GM23338 (cell line): ENCODE measurements at regions not wholly inside any gene's neighbourhood (a gene's known extent, or its start where the extent isn't known, plus 50 kb on each side); places are given as distances from the start of the nearest gene placed in this dataset.

Source experiments
- CREB1 ChIP-seq: fragments of 250-450 bp; sonication (Bioruptor Pico); IDR thresholded peaks from 2 replicates; pipeline ENCODE4 v1.5.0; 2020; ENCODE audit warnings: low read depth, mild to moderate bottlenecking, moderate library complexity
- CTCF ChIP-seq, 2 experiments: fragments of 200-600 bp in 1 of 2; sonication (generic) in 1 of 2; conservative IDR thresholded peaks; 2 replicates each; pipeline versions ENCODE4 v1.5.1 to v1.6.1; 2016 to 2017; ENCODE audit warnings: antibody characterized with exemption in 2 of 2, low read depth in 2 of 2, mild to moderate bottlenecking in 2 of 2, moderate library complexity in 1 of 2
- EZH2 ChIP-seq: fragments of 200-600 bp; sonication (generic); IDR thresholded peaks from one replicate; pipeline ENCODE4 v1.8.0; 2017; ENCODE audit warnings: antibody characterized with exemption, mild to moderate bottlenecking, low read depth; ENCODE audit not compliant: unreplicated experiment
- EZH2phosphoT487 ChIP-seq: fragments of 200-600 bp; sonication (generic); IDR thresholded peaks from one replicate; pipeline ENCODE4 v1.8.1; 2018; ENCODE audit warnings: antibody characterized with exemption; ENCODE audit not compliant: unreplicated experiment
- JUNB ChIP-seq: IDR thresholded peaks from one replicate; pipeline ENCODE4 v1.6.1; 2016; ENCODE audit warnings: antibody characterized with exemption; ENCODE audit not compliant: unreplicated experiment
- NANOG ChIP-seq: IDR thresholded peaks from 2 replicates; pipeline ENCODE4 v1.6.1; 2016; ENCODE audit warnings: antibody characterized with exemption, borderline replicate concordance
- POLR2AphosphoS5 ChIP-seq: IDR thresholded peaks from 2 replicates; pipeline ENCODE4 v1.6.1; 2016; ENCODE audit warnings: antibody characterized with exemption, low read depth
- STAT1 ChIP-seq: IDR thresholded peaks from one replicate; pipeline ENCODE4 v1.6.1; 2016; ENCODE audit warnings: antibody characterized with exemption; ENCODE audit not compliant: unreplicated experiment
- ZNF114 ChIP-seq: fragments of 250-450 bp; sonication (Bioruptor Pico); IDR thresholded peaks from 2 replicates; pipeline ENCODE4 v1.5.0; 2020; ENCODE audit warnings: mild to moderate bottlenecking, moderate library complexity
- ZNF331 ChIP-seq: fragments of 250-450 bp; sonication (Bioruptor Pico); IDR thresholded peaks from 2 replicates; pipeline ENCODE4 v1.5.0; 2020; ENCODE audit warnings: low read depth, mild to moderate bottlenecking, moderate library complexity
- TF ChIP-seq, protein P1 (sequence below): IDR thresholded peaks from one replicate; pipeline ENCODE4 v1.6.1; 2018; ENCODE audit warnings: antibody characterized with exemption; ENCODE audit not compliant: unreplicated experiment
- TF ChIP-seq, protein P2 (sequence below): IDR thresholded peaks from 2 replicates; pipeline ENCODE4 v1.6.1; 2016; ENCODE audit warnings: antibody characterized with exemption
- TF ChIP-seq, protein P3 (sequence below): fragments of 250-450 bp; sonication (Bioruptor Pico); IDR thresholded peaks from 2 replicates; pipeline ENCODE4 v1.5.0; 2020; ENCODE audit warnings: mild to moderate bottlenecking, moderate library complexity

DNA sequence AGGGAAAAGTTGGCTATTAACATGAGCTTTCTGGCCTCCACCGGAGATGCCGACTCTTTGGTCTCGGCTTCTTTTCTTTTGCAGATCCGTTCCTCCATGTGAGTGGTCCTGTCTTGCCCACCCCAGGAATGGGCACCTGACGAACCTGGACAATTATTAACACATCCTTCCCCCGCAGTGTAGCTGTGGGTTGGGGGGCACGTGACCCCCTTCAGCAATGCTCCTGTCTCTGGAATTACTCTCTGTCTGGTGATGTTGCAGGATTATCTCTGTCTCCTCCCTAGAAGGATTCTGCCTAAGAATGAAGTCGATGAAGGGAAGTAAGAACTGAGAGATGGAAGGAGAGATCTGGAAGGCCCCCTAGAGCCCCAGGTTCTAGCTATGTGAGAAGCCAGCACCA, 115.2 kb upstream of the NPAS2 start:
- TF ChIP-seq NANOG, result no peak
- TF ChIP-seq CTCF (conservative IDR thresholded peaks at IDR 0.05; ENCODE audit: low read depth in 2 of 2), result no peak
- TF ChIP-seq EZH2, result no peak
- TF ChIP-seq, protein P1, sequence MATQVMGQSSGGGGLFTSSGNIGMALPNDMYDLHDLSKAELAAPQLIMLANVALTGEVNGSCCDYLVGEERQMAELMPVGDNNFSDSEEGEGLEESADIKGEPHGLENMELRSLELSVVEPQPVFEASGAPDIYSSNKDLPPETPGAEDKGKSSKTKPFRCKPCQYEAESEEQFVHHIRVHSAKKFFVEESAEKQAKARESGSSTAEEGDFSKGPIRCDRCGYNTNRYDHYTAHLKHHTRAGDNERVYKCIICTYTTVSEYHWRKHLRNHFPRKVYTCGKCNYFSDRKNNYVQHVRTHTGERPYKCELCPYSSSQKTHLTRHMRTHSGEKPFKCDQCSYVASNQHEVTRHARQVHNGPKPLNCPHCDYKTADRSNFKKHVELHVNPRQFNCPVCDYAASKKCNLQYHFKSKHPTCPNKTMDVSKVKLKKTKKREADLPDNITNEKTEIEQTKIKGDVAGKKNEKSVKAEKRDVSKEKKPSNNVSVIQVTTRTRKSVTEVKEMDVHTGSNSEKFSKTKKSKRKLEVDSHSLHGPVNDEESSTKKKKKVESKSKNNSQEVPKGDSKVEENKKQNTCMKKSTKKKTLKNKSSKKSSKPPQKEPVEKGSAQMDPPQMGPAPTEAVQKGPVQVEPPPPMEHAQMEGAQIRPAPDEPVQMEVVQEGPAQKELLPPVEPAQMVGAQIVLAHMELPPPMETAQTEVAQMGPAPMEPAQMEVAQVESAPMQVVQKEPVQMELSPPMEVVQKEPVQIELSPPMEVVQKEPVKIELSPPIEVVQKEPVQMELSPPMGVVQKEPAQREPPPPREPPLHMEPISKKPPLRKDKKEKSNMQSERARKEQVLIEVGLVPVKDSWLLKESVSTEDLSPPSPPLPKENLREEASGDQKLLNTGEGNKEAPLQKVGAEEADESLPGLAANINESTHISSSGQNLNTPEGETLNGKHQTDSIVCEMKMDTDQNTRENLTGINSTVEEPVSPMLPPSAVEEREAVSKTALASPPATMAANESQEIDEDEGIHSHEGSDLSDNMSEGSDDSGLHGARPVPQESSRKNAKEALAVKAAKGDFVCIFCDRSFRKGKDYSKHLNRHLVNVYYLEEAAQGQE, result no peak
- no peak for TF ChIP-seq CREB1 (CRISPR knock-in tag)
- no peak for TF ChIP-seq JUNB
- TF ChIP-seq POLR2AphosphoS5, result no peak
- TF ChIP-seq EZH2phosphoT487, result no peak
- no peak for TF ChIP-seq ZNF331 (CRISPR knock-in tag)
- no peak for TF ChIP-seq ZNF114
- TF ChIP-seq STAT1, result no peak
- TF ChIP-seq, protein P2, sequence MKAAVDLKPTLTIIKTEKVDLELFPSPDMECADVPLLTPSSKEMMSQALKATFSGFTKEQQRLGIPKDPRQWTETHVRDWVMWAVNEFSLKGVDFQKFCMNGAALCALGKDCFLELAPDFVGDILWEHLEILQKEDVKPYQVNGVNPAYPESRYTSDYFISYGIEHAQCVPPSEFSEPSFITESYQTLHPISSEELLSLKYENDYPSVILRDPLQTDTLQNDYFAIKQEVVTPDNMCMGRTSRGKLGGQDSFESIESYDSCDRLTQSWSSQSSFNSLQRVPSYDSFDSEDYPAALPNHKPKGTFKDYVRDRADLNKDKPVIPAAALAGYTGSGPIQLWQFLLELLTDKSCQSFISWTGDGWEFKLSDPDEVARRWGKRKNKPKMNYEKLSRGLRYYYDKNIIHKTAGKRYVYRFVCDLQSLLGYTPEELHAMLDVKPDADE, result no peak
- TF ChIP-seq, protein P3, sequence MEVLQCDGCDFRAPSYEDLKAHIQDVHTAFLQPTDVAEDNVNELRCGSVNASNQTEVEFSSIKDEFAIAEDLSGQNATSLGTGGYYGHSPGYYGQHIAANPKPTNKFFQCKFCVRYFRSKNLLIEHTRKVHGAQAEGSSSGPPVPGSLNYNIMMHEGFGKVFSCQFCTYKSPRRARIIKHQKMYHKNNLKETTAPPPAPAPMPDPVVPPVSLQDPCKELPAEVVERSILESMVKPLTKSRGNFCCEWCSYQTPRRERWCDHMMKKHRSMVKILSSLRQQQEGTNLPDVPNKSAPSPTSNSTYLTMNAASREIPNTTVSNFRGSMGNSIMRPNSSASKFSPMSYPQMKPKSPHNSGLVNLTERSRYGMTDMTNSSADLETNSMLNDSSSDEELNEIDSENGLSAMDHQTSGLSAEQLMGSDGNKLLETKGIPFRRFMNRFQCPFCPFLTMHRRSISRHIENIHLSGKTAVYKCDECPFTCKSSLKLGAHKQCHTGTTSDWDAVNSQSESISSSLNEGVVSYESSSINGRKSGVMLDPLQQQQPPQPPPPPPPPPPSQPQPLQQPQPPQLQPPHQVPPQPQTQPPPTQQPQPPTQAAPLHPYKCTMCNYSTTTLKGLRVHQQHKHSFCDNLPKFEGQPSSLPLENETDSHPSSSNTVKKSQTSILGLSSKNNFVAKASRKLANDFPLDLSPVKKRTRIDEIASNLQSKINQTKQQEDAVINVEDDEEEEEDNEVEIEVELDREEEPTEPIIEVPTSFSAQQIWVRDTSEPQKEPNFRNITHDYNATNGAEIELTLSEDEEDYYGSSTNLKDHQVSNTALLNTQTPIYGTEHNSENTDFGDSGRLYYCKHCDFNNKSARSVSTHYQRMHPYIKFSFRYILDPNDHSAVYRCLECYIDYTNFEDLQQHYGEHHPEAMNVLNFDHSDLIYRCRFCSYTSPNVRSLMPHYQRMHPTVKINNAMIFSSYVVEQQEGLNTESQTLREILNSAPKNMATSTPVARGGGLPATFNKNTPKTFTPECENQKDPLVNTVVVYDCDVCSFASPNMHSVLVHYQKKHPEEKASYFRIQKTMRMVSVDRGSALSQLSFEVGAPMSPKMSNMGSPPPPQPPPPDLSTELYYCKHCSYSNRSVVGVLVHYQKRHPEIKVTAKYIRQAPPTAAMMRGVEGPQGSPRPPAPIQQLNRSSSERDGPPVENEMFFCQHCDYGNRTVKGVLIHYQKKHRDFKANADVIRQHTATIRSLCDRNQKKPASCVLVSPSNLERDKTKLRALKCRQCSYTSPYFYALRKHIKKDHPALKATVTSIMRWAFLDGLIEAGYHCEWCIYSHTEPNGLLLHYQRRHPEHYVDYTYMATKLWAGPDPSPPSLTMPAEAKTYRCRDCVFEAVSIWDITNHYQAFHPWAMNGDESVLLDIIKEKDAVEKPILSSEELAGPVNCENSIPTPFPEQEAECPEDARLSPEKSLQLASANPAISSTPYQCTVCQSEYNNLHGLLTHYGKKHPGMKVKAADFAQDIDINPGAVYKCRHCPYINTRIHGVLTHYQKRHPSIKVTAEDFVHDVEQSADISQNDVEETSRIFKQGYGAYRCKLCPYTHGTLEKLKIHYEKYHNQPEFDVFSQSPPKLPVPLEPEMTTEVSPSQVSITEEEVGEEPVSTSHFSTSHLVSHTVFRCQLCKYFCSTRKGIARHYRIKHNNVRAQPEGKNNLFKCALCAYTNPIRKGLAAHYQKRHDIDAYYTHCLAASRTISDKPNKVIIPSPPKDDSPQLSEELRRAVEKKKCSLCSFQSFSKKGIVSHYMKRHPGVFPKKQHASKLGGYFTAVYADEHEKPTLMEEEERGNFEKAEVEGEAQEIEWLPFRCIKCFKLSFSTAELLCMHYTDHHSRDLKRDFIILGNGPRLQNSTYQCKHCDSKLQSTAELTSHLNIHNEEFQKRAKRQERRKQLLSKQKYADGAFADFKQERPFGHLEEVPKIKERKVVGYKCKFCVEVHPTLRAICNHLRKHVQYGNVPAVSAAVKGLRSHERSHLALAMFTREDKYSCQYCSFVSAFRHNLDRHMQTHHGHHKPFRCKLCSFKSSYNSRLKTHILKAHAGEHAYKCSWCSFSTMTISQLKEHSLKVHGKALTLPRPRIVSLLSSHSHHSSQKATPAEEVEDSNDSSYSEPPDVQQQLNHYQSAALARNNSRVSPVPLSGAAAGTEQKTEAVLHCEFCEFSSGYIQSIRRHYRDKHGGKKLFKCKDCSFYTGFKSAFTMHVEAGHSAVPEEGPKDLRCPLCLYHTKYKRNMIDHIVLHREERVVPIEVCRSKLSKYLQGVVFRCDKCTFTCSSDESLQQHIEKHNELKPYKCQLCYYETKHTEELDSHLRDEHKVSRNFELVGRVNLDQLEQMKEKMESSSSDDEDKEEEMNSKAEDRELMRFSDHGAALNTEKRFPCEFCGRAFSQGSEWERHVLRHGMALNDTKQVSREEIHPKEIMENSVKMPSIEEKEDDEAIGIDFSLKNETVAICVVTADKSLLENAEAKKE (CRISPR knock-in tag), result no peak
